ENCODE measurements at regions not wholly inside any gene's neighbourhood (a gene's known extent, or its start where the extent isn't known, plus 50 kb on each side); places are given as distances from the start of the nearest gene placed in this dataset.

DNA sequence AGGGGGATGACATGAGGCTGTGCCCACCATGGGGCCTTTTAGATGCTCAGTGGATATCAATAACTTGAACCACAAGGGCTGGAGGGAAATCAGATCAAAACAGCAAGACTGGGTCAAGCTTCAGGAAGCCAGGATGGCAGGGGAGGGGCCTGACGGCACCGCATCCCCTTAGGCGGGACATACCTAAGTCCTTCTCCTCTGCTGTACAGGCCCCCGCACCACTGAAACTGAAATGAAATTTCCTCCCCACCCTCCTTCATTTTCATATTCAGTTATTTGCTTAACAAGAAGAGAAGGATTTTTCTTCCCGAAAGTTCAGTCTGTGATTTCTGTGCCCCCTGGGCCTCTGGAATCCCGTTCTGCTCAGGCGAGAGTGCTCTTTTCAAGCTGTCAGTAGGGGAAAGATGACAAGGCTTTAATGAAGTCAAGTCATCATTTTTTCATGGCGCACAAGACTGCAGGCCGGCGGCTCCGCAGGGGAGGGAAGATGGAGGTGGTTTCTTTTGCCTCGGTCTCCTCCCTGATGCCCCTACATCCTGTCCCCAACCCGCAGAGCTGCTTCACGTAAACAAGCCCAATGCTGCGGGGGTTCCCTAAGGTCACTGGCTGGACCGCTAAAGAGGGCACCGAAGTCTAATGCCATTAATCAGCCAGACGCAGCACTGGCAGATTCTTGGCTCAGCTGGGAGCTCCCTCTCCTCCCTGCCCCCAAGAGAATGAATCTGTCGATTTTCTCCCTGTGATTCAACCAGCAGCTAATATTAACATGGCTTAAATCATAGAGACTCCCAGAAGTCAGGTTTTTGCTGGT, 264.8 kb downstream of the C1orf94 start:
- no peak for TF ChIP-seq SUZ12 (IDR thresholded peaks at IDR 0.05)
- no peak for TF ChIP-seq BHLHE40 (IDR thresholded peaks at IDR 0.05; ENCODE audit: borderline replicate concordance)
- no peak for TF ChIP-seq NFRKB (IDR thresholded peaks at IDR 0.05)
- TF ChIP-seq TARDBP (IDR thresholded peaks at IDR 0.05) = no peak
- TF ChIP-seq FOXA1 (IDR thresholded peaks at IDR 0.05) = no peak
- no peak for TF ChIP-seq ARNT (IDR thresholded peaks at IDR 0.05)
- no peak for TF ChIP-seq LEF1 (IDR thresholded peaks at IDR 0.05; ENCODE audit: borderline replicate concordance)
- no peak for TF ChIP-seq ZNF384 (IDR thresholded peaks at IDR 0.05)
- no peak for TF ChIP-seq L3MBTL2 (conservative IDR thresholded peaks at IDR 0.05)
- TF ChIP-seq, protein P1, sequence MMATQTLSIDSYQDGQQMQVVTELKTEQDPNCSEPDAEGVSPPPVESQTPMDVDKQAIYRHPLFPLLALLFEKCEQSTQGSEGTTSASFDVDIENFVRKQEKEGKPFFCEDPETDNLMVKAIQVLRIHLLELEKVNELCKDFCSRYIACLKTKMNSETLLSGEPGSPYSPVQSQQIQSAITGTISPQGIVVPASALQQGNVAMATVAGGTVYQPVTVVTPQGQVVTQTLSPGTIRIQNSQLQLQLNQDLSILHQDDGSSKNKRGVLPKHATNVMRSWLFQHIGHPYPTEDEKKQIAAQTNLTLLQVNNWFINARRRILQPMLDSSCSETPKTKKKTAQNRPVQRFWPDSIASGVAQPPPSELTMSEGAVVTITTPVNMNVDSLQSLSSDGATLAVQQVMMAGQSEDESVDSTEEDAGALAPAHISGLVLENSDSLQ (IDR thresholded peaks at IDR 0.05) = no peak
- TF ChIP-seq FOXM1 (IDR thresholded peaks at IDR 0.05; ENCODE audit: borderline replicate concordance) = no peak
- TF ChIP-seq SP1 (IDR thresholded peaks at IDR 0.05) = no peak
